Mesendoderm (in vitro differentiated cells): ENCODE measurements at regions not wholly inside any gene's neighbourhood (a gene's known extent, or its start where the extent isn't known, plus 50 kb on each side); places are given as distances from the start of the nearest gene placed in this dataset.

ENCODE experiments used
- DNase-seq: peaks from one replicate; pipeline ENCODE4 v3.0.0; 2013
- H2AK5ac ChIP-seq: 2 replicates; pipeline ENCODE4 v1.6.1; 2013; ENCODE audit warnings: low read length, inconsistent platforms
- H2BK120ac ChIP-seq: 2 replicates; pipeline ENCODE4 v1.6.1; 2013; ENCODE audit warnings: low read depth, mild to moderate bottlenecking, low read length, moderate library complexity, mixed read lengths
- H2BK15ac ChIP-seq: replicated peaks from 2 replicates; pipeline ENCODE4 v1.6.1; 2013; ENCODE audit warnings: low read depth, mild to moderate bottlenecking, moderate library complexity
- H2BK5ac ChIP-seq: 2 replicates; pipeline ENCODE4 v1.6.1; 2013; ENCODE audit warnings: low read length, inconsistent platforms
- H3K18ac ChIP-seq: 2 replicates; pipeline ENCODE4 v1.6.1; 2013; ENCODE audit warnings: mild to moderate bottlenecking, low read length, mixed read lengths
- H3K23ac ChIP-seq: one replicate; pipeline ENCODE4 v1.6.1; 2013; ENCODE audit warnings: low read length
- H3K27ac ChIP-seq: 2 replicates; pipeline ENCODE4 v1.5.1; 2013; ENCODE audit warnings: low read depth, mild to moderate bottlenecking, inconsistent platforms, low read length, moderate library complexity
- H3K27me3 ChIP-seq: 2 replicates; pipeline ENCODE4 v1.6.1; 2013; ENCODE audit warnings: low read length, control low read depth, mild to moderate bottlenecking, inconsistent platforms; ENCODE audit not compliant: insufficient read depth, poor library complexity
- H3K36me3 ChIP-seq: 2 replicates; pipeline ENCODE4 v1.6.1; 2013; ENCODE audit warnings: low read length, inconsistent platforms; ENCODE audit not compliant: control insufficient read depth, insufficient read depth
- H3K4ac ChIP-seq: one replicate; pipeline ENCODE4 v1.6.1; 2013; ENCODE audit warnings: low read depth, mild to moderate bottlenecking, low read length, moderate library complexity
- H3K4me1 ChIP-seq: 2 replicates; pipeline ENCODE4 v1.6.1; 2013; ENCODE audit warnings: low read depth, low read length, inconsistent platforms; ENCODE audit not compliant: control insufficient read depth
- H3K4me2 ChIP-seq: 2 replicates; pipeline ENCODE4 v1.6.1; 2013; ENCODE audit warnings: low read length
- H3K4me3 ChIP-seq: 2 replicates; pipeline ENCODE4 v1.5.1; 2013; ENCODE audit warnings: mild to moderate bottlenecking, low read length
- H3K56ac ChIP-seq: one replicate; pipeline ENCODE4 v1.6.1; 2013; ENCODE audit warnings: low read length
- H3K79me1 ChIP-seq: 2 replicates; pipeline ENCODE4 v1.6.1; 2013; ENCODE audit warnings: low read length, inconsistent platforms
- H3K79me2 ChIP-seq: 2 replicates; pipeline ENCODE4 v1.6.1; 2013; ENCODE audit warnings: mild to moderate bottlenecking, low read length; ENCODE audit not compliant: control insufficient read depth, insufficient read depth
- H3K9ac ChIP-seq: 2 replicates; pipeline ENCODE4 v1.6.1; 2013; ENCODE audit warnings: low read length, inconsistent platforms
- H4K5ac ChIP-seq: one replicate; pipeline ENCODE4 v1.6.1; 2013; ENCODE audit warnings: low read length
- H4K8ac ChIP-seq: one replicate; pipeline ENCODE4 v1.6.1; 2013; ENCODE audit warnings: low read depth, mild to moderate bottlenecking, control low read depth, low read length, moderate library complexity
- WGBS: extraction: QIAGEN DNeasy Blood & Tissue Kit; methylation state at CpG from one replicate; pipeline ENCODE4 v1.1.7; 2013; ENCODE audit warnings: low lambda C conversion rate, missing lambda C conversion rate; ENCODE audit not compliant: insufficient coverage; ENCODE audit errors: extremely low coverage; 5-methylcytosine and 5-hydroxymethylcytosine counted together

DNA sequence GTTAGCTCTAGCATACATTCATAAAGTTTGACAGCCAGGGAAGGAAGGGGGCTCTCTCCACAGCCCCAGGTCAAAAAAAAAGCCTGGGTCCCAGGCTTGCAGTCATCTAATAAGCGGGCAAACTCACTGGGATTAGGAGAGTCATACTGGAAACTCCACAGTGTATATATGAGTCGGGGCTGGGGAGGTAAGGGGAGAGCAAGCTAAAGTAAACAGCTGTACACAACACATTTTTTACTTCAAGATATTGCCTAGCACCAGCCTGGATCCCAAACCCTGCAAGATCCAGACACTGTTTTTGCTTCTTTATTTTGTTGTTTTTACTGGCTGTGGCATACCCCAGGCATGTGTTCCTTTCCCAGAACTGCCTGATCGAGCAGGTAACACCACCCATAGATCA, 291.3 kb upstream of the TANK start:
- Histone ChIP-seq H3K36me3 (no peaks in the 10 kb centered on the region), H3K27me3 (no peaks in the 10 kb centered on the region), H2AK5ac (no peak overlapping the region), H2BK120ac (no peak overlapping the region), H3K27ac (no peak overlapping the region), H3K79me1 (no peaks in the 10 kb centered on the region), H2BK15ac (no peak overlapping the region), H3K23ac (no peak overlapping the region), H2BK5ac (no peak overlapping the region), H3K56ac (no peak overlapping the region), H3K4me1 (no peaks in the 10 kb centered on the region), H4K8ac (no peak overlapping the region), H4K5ac (no peak overlapping the region), H3K79me2 (no peaks in the 10 kb centered on the region), H3K4me2 (no peak overlapping the region), H3K4me3 (no peak overlapping the region), H3K9ac (no peak overlapping the region), H3K18ac (no peak overlapping the region), H3K4ac (no peak overlapping the region)
- WGBS: no CpG with 5 or more reads among the region's 3 CpGs
- no peak for DNase-seq

DNA sequence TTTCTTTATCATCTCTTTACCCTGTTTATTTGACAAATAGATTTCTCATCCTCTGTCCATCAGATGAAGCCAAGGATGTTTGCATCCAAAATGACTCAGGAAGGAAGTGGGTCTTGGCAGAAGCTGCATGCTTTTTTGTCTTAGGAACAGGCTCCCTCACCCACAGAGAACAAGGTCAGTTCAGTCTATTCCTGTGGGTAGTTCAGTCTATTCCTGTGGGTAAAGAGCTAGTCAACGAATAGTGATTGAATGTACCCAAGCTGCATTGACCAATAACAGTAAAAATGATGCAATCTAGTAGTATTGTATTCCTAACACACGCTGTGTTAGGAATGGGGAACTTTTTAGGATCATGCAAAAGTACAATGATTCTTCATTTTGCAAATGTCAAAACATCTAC, 290.8 kb upstream of the TANK start:
- Histone ChIP-seq H3K79me1 (no peaks in the 10 kb centered on the region), H3K23ac (no peak overlapping the region), H2BK5ac (no peak overlapping the region), H3K18ac (no peak overlapping the region), H3K4ac (no peak overlapping the region), H2AK5ac (no peak overlapping the region), H3K4me1 (no peaks in the 10 kb centered on the region), H3K4me2 (no peak overlapping the region), H3K4me3 (no peak overlapping the region), H2BK120ac (no peak overlapping the region), H3K79me2 (no peaks in the 10 kb centered on the region), H3K9ac (no peak overlapping the region), H3K27ac (no peak overlapping the region), H3K36me3 (no peaks in the 10 kb centered on the region), H4K5ac (no peak overlapping the region), H3K27me3 (no peaks in the 10 kb centered on the region), H3K56ac (no peak overlapping the region), H2BK15ac (no peak overlapping the region), H4K8ac (no peak overlapping the region)
- no peak for DNase-seq
- WGBS: no CpG with 5 or more reads among the region's 2 CpGs

DNA sequence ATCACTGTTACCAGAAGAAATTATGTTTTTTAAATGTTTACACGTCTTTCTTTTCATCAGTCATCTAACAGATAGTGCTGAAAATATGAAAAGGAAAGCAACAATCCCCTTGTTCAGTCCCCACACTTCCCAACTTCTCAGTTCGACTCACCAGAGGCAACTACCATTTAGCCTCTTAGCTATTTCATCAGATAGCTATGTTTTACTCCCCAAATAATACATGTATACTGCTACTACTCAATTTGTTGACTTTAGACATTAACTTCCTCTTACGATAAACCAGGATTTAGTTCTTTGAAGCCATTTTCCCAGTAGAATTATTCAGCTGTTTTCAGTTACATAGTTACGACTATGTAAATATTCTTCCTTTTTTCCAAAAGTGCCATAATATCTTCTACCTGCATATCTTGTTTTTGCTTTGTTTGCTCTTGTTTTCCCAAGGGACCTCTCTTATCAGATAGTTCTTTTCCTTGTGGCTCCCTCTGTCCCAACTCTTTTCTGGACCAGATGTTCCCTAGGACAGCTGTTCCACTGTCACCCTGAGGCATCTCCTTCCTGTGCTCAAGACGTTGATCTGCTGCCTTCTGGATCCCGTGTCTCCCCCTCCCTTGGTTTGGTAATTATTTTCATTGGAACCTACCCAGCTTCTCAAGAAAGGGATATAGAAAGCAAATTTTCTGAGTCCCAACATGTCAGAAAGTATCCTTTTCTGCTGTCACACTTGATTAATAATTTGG, 289.3 kb upstream of the TANK start:
- Histone ChIP-seq H3K56ac (no peak overlapping the region), H2BK120ac (no peak overlapping the region), H3K27ac (no peak overlapping the region), H4K8ac (no peak overlapping the region), H3K23ac (no peak overlapping the region), H3K4me1 (no peaks in the 10 kb centered on the region), H4K5ac (no peak overlapping the region), H3K4ac (no peak overlapping the region), H3K27me3 (no peaks in the 10 kb centered on the region), H3K36me3 (no peaks in the 10 kb centered on the region), H2AK5ac (no peak overlapping the region), H2BK5ac (no peak overlapping the region), H3K4me2 (no peak overlapping the region), H3K18ac (no peak overlapping the region), H2BK15ac (no peak overlapping the region), H3K79me1 (no peaks in the 10 kb centered on the region), H3K79me2 (no peaks in the 10 kb centered on the region), H3K4me3 (no peak overlapping the region), H3K9ac (no peak overlapping the region)
- no peak for DNase-seq
- WGBS: no CpG with 5 or more reads among the region's 6 CpGs

DNA sequence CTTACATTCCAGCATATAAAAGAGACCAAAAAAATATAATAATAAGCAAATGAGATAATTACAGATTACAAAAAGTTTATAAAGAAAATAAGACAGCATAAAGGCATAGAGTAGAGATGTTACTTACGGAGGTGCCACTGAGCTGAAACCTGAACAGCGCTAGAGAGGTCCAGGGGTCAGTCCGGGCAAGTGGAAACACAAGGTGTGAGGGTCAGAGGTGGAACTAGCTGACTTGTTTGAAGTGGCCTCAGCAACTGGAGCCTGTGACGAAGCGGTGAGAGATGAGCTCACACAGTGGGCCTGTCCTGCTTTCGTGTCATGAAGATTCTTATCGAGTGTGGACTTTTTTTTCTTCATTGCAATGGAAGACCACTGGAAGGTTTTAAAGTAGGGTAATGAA, 288.3 kb upstream of the TANK start:
- H3K56ac ChIP-seq: no peak overlapping the region
- no peak overlapping the region for H2BK120ac ChIP-seq
- H3K4ac ChIP-seq: no peak overlapping the region
- no peak overlapping the region for H2AK5ac ChIP-seq
- H3K4me2 ChIP-seq: no peak overlapping the region
- H3K9ac ChIP-seq: no peak overlapping the region
- no peaks in the 10 kb centered on the region for H3K36me3 ChIP-seq
- H3K27ac ChIP-seq: no peak overlapping the region
- H3K23ac ChIP-seq: no peak overlapping the region
- H3K4me3 ChIP-seq: no peak overlapping the region
- no peak for DNase-seq
- no CpG with 5 or more reads among the region's 7 CpGs for WGBS
- H2BK5ac ChIP-seq: no peak overlapping the region
- no peaks in the 10 kb centered on the region for H3K27me3 ChIP-seq
- H3K79me1 ChIP-seq: no peaks in the 10 kb centered on the region
- no peak overlapping the region for H2BK15ac ChIP-seq
- H4K5ac ChIP-seq: no peak overlapping the region
- H3K18ac ChIP-seq: no peak overlapping the region
- H3K79me2 ChIP-seq: no peaks in the 10 kb centered on the region
- H4K8ac ChIP-seq: no peak overlapping the region
- no peaks in the 10 kb centered on the region for H3K4me1 ChIP-seq

DNA sequence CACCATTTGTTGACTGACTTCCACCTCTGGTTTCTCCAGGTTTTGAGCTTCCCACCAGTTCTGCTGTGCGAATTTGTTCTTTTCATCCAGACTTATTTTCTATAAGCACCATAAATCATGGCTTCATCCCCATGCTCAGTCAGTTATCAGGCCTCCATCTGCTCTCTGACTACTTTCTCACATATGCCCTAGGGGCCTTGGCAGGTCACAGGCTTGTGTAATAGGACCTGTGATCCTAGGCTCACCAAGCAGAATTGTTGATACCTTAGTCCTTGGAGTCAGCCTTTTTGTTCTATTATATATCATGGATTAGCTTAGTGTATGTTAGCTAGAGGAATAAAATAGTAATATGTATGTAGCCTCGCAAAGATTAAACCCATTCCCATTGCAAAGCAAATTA, 284.2 kb upstream of the TANK start:
- Histone ChIP-seq H3K9ac (no peak overlapping the region), H3K23ac (no peak overlapping the region), H4K8ac (no peak overlapping the region), H3K27ac (no peak overlapping the region), H3K27me3 (no peaks in the 10 kb centered on the region), H3K4me2 (no peak overlapping the region), H2AK5ac (no peak overlapping the region), H3K4me3 (no peak overlapping the region), H3K18ac (no peak overlapping the region), H2BK5ac (no peak overlapping the region), H3K79me1 (no peaks in the 10 kb centered on the region), H3K4ac (no peak overlapping the region), H2BK15ac (no peak overlapping the region), H3K4me1 (no peaks in the 10 kb centered on the region), H4K5ac (no peak overlapping the region), H3K79me2 (no peaks in the 10 kb centered on the region), H2BK120ac (no peak overlapping the region), H3K36me3 (no peaks in the 10 kb centered on the region), H3K56ac (no peak overlapping the region)
- DNase-seq: peak; percentile 23
- no CpG with 5 or more reads among the region's 2 CpGs for WGBS

DNA sequence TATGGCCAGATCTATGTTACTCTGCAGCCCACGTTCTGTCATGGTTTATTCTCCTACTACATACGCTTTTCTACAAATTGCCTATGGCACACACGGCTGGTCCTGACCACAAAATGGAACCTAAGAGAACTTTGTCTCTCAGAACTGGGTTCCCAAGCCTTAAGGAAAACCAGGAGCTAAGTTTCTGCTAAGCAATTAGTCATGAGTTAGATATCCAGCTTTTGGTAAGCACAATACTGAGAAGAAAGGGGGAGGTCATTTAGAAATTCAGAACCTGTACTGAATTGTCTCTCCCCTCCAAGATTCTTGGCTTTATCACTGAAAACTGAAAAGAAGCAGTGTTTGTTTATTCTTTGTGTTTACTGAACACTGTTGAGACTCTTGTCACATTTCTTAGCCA, 283.5 kb upstream of the TANK start:
- no peak overlapping the region for H4K8ac ChIP-seq
- WGBS: no CpG with 5 or more reads among the region's 3 CpGs

More for the DNA sequence above, 283.5 kb upstream of the TANK start:
- H3K4me1 ChIP-seq: no peaks in the 10 kb centered on the region
- H3K27ac ChIP-seq: no peak overlapping the region
- no peak overlapping the region for H3K56ac ChIP-seq
- H3K9ac ChIP-seq: no peak overlapping the region
- no peak overlapping the region for H3K4me2 ChIP-seq
- H3K79me2 ChIP-seq: no peaks in the 10 kb centered on the region
- H3K4me3 ChIP-seq: no peak overlapping the region
- no peak overlapping the region for H2BK15ac ChIP-seq
- H3K4ac ChIP-seq: no peak overlapping the region
- no peaks in the 10 kb centered on the region for H3K79me1 ChIP-seq
- no peak overlapping the region for H3K23ac ChIP-seq
- H4K5ac ChIP-seq: no peak overlapping the region
- no peak for DNase-seq
- no peak overlapping the region for H3K18ac ChIP-seq
- no peak overlapping the region for H2BK120ac ChIP-seq
- H2BK5ac ChIP-seq: no peak overlapping the region
- H2AK5ac ChIP-seq: no peak overlapping the region
- H3K27me3 ChIP-seq: no peaks in the 10 kb centered on the region
- no peaks in the 10 kb centered on the region for H3K36me3 ChIP-seq
